Adrenal gland (tissue), 9 donors: ENCODE measurements at regions not wholly inside any gene's neighbourhood (a gene's known extent, or its start where the extent isn't known, plus 50 kb on each side); places are given as distances from the start of the nearest gene placed in this dataset.

ENCODE experiments used
- DNase-seq, 7 donors: peaks; one replicate each; pipeline ENCODE4 v3.0.0-alpha.2; 2019 to 2020
- H3K27ac ChIP-seq, 5 donors: fragments of 200-600 bp; sonication (generic) in 4 of 5; 1 replicate in 3 of 5; 2 replicates in 2 of 5; pipeline versions ENCODE4 v1.5.1 to v1.8.0; 2016 to 2020; ENCODE audit warnings: mild to moderate bottlenecking in 1 of 5
- H3K27me3 ChIP-seq: fragments of 200-600 bp; 2 replicates; pipeline ENCODE4 v1.8.0; 2021
- H3K36me3 ChIP-seq, 2 donors: fragments of 200-600 bp; replicated peaks in 1 of 2; 1 replicate in 1 of 2; 2 replicates in 1 of 2; pipeline versions ENCODE4 v1.5.1 to v1.8.0; 2018 to 2022
- H3K4me1 ChIP-seq, 2 donors: fragments of 200-600 bp; replicated peaks in 1 of 2; 1 replicate in 1 of 2; 2 replicates in 1 of 2; pipeline versions ENCODE4 v1.5.1 to v1.8.0; 2018 to 2021
- H3K4me3 ChIP-seq, 4 donors: fragments of 200-600 bp; sonication (generic) in 3 of 4; one replicate each; pipeline ENCODE4 v1.5.1; 2016 to 2018
- H3K9me3 ChIP-seq, 3 donors: fragments of 200-600 bp; sonication (generic) in 1 of 3; replicated peaks in 1 of 3; 1 replicate in 2 of 3; 2 replicates in 1 of 3; pipeline versions ENCODE4 v1.5.1 to v1.8.0; 2016 to 2021
- POLR2A ChIP-seq, 2 donors: fragments of 450-650 bp; IDR thresholded peaks; one replicate each; pipeline ENCODE4 v1.6.1; 2017; ENCODE audit warnings: antibody characterized with exemption in 2 of 2, mild to moderate bottlenecking in 2 of 2, moderate library complexity in 1 of 2
- WGBS, 4 donors: extraction: QIAGEN DNeasy Blood & Tissue Kit in 2 of 4; methylation state at CpG; one replicate each; pipeline versions ENCODE4 v1.1.5 to v1.1.7; 2013 to 2017; 5-methylcytosine and 5-hydroxymethylcytosine counted together
- intact Hi-C, 2 donors: fragments of 100-400 bp; cut with DNase I; formaldehyde crosslinking; loops; one replicate each; pipeline versions ENCODE4 v1.14.1 to v1.15.0; 2022 to 2023
- TF ChIP-seq, protein P1 (sequence below), 6 experiments: fragments of 450-650 bp in 4 of 6; fragments of 200-600 bp in 2 of 6; sonication (generic) in 1 of 6; IDR thresholded peaks; 1 replicate in 5 of 6; 2 replicates in 1 of 6; pipeline versions ENCODE4 v1.5.1 to v1.8.0; 2016 to 2021; ENCODE audit warnings: antibody characterized with exemption in 6 of 6, mild to moderate bottlenecking in 2 of 6, moderate library complexity in 1 of 6
- donor health status: healthy with polysubstance abuse.
- donor health status: Bipolar disorder and iron deficiency.
- donor health status: DM: yes; HTN: yes; CAD: no.
- donor health status: DM: no; HTN: no; CAD: no.
- donor health status: DM: no; HTN: no; CAD: no.

DNA sequence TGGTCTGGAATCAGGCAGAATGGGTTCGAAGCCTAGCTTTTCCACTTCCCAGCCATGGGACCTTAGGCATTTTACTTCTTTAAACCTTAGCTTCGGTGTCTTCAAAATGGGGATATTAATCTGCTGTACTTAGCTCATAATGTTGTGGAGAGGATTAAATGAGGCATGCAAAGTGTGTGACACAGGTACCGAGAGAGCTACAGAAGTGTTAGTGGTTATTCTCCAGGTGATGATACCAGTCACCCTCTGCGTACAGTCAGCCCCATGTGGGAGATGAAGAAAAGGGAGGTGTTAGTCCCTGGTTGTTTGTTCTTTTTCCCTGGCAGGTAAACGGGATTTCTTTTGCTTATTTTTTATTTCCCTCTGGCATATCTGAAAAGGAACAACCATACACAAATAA, 212.1 kb downstream of the PHLDA1 start:
- intact Hi-C loops: no loop called here
- 91 to 97% (median 94%) methylated on average over 5 of the region's 5 CpGs for WGBS, 4 donors

DNA sequence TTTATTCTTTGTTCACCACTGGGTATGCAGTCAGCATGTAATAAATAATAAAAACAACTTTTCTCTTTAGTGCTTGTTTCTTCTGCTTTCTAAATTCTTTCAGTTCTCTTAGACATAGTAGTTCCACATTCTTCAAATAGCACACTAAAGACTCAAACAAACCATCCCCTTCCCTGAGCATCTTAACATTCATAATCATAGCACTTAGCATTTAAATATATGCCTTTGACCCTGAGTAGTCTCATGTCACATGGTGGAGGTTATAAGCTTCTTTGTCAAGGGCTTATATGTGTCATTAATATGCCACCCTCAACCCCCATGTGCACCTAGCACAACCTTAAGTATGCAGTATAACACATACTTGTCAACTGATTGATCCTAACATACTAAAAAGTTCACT, 212.7 kb downstream of the PHLDA1 start:
- no peaks in the 10 kb centered on the region for H3K36me3 ChIP-seq
- intact Hi-C loops: no loop called here
- no peak for TF ChIP-seq POLR2A (IDR thresholded peaks at IDR 0.05)
- TF ChIP-seq, protein P1, sequence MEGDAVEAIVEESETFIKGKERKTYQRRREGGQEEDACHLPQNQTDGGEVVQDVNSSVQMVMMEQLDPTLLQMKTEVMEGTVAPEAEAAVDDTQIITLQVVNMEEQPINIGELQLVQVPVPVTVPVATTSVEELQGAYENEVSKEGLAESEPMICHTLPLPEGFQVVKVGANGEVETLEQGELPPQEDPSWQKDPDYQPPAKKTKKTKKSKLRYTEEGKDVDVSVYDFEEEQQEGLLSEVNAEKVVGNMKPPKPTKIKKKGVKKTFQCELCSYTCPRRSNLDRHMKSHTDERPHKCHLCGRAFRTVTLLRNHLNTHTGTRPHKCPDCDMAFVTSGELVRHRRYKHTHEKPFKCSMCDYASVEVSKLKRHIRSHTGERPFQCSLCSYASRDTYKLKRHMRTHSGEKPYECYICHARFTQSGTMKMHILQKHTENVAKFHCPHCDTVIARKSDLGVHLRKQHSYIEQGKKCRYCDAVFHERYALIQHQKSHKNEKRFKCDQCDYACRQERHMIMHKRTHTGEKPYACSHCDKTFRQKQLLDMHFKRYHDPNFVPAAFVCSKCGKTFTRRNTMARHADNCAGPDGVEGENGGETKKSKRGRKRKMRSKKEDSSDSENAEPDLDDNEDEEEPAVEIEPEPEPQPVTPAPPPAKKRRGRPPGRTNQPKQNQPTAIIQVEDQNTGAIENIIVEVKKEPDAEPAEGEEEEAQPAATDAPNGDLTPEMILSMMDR (IDR thresholded peaks at IDR 0.05): no peak
- DNase-seq: no peak
- H3K9me3 ChIP-seq: no peaks in the 10 kb centered on the region
- H3K27ac ChIP-seq: no peak overlapping the region
- no peak overlapping the region for H3K4me3 ChIP-seq
- peaks cover 0 to 17% of the 10 kb centered on the region in 2 donors for H3K4me1 ChIP-seq
- H3K27me3 ChIP-seq: no peaks in the 10 kb centered on the region

More for the DNA sequence above, 212.1 kb downstream of the PHLDA1 start:
- peaks cover 0 to 15% of the 10 kb centered on the region in 2 donors for H3K4me1 ChIP-seq
- H3K27me3 ChIP-seq: no peaks in the 10 kb centered on the region
- no peak for DNase-seq
- H3K9me3 ChIP-seq: no peaks in the 10 kb centered on the region
- no peak for TF ChIP-seq POLR2A (IDR thresholded peaks at IDR 0.05)
- TF ChIP-seq, protein P1 (IDR thresholded peaks at IDR 0.05): no peak
- no peak overlapping the region for H3K4me3 ChIP-seq
- no peak overlapping the region for H3K27ac ChIP-seq
- no peaks in the 10 kb centered on the region for H3K36me3 ChIP-seq

DNA sequence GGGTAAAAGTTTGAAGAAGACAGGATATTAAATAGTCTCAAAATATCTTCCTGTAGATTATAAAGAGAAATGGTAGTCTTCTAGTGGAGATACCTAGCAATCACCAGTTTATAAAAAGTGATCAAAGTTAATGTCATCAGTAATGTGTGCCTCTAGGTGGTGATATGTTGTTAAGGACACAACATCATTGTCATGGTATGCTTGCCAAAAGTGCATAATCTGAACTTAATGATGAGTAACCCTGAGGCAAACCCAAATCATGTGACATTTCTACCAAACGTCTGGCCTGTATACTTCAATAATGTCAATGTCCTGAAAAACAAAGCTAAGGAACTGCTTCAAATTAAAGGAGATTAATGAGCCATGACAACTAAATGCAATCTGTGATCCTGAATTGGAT, 214.7 kb downstream of the PHLDA1 start:
- Histone ChIP-seq H3K9me3 (no peaks in the 10 kb centered on the region), H3K27me3 (no peaks in the 10 kb centered on the region), H3K4me1 (peaks cover 0 to 17% of the 10 kb centered on the region in 2 donors), H3K4me3 (no peak overlapping the region), H3K36me3 (no peaks in the 10 kb centered on the region), H3K27ac (no peak overlapping the region)
- 0 to 5% (median 4%) methylated on average over 1 of the region's 1 CpG for WGBS, 4 donors
- no peak for DNase-seq
- TF ChIP-seq, protein P1 (IDR thresholded peaks at IDR 0.05): peak in 3 of 6 experiments; percentile 4 to 27 (median 10)
- TF ChIP-seq POLR2A (IDR thresholded peaks at IDR 0.05): no peak
- intact Hi-C loops: no loop called here

DNA sequence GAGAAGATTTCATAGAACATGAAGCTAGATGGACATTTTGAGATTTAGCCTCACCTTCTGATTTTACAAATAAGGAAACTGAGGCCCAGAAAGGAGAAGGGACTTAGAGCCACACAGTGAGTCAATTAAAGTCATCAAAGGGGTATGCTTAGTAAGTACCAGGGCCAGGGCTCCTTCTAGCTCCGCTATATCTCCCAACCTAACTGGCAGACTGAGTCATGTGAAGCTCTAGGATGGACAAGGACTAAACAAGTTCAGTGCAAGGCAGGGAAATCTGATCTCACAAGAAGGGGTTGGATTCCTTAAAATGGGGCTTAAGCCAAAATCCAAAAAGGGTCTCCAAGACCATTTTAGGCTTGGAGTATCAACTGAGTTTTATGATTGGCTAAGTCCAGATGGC, 215.8 kb downstream of the PHLDA1 start:
- 81 to 97% (median 86%) methylated on average over 1 of the region's 1 CpG for whole genome bisulfite sequencing, 4 donors
- intact Hi-C loops: no loop called here
- no peak for DNase-seq
- peak overlapping the region in 1 of 5 donors; percentile 67 for H3K27ac ChIP-seq
- H3K27me3 ChIP-seq: no peaks in the 10 kb centered on the region
- no peaks in the 10 kb centered on the region for H3K9me3 ChIP-seq
- H3K4me3 ChIP-seq: no peak overlapping the region
- H3K36me3 ChIP-seq: no peaks in the 10 kb centered on the region
- TF ChIP-seq POLR2A (IDR thresholded peaks at IDR 0.05): no peak
- TF ChIP-seq, protein P1 (IDR thresholded peaks at IDR 0.05): no peak
- H3K4me1 ChIP-seq: peaks cover 0 to 17% of the 10 kb centered on the region in 2 donors
